ENCODE measurements at regions not wholly inside any gene's neighbourhood (a gene's known extent, or its start where the extent isn't known, plus 50 kb on each side); places are given as distances from the start of the nearest gene placed in this dataset.

DNA sequence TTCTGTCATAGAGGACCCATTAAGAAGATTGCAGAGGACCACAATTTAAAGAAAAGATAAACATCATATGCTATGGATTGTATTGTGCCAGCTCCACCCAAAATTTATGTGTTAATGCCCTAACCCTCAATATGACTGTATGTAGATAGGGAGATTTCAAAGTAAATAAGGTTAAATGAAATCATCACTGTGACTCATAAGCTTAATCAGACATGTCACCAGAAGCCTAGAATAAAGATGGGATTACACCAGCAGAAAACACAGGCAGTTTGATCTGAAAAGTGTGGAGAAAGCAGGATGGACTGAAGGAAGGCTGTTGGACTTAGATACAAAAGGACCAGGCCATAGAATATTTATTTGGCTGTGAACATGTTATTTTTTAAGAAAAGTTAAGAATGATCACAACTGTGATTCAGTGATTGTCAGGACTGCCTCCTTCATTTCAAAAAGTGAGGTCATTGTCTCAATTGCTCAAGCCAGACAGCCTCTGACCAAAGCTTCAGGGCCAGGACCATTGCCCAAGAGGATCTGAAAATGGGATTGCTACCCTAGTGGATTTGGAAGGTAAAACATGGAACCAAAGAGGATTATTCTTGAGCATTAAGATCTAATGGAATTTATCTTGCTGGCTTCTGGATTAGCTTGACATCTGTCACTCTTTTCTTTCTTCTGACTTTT, 270.8 kb upstream of the POM121L12 start:
- no peak for TF ChIP-seq CTCF (IDR thresholded peaks at IDR 0.05)
- no peak for TF ChIP-seq POLR2A (IDR thresholded peaks at IDR 0.05)

Measured in lower leg skin (tissue), 3 donors.